H1 (cell line): ENCODE measurements at regions not wholly inside any gene's neighbourhood (a gene's known extent, or its start where the extent isn't known, plus 50 kb on each side); places are given as distances from the start of the nearest gene placed in this dataset.

ENCODE experiments used
- CEBPB ChIP-seq: IDR thresholded peaks from 2 replicates; pipeline ENCODE4 v1.6.1; 2012; ENCODE audit warnings: low read depth, low read length
- EZH2 ChIP-seq: fragments of 200-600 bp; sonication (generic); IDR thresholded peaks from 2 replicates; pipeline ENCODE4 v1.7.1; 2012; ENCODE audit warnings: low read depth, mild to moderate bottlenecking, moderate library complexity, low read length, inconsistent platforms; ENCODE audit not compliant: severe bottlenecking
- KDM1A ChIP-seq: fragments of 200-600, 300-600 bp; sonication (generic); IDR thresholded peaks from 2 replicates; pipeline ENCODE4 v1.7.1; 2016; ENCODE audit warnings: mild to moderate bottlenecking, low read length, borderline replicate concordance
- NRF1 ChIP-seq: IDR thresholded peaks from 2 replicates; pipeline ENCODE4 v1.6.1; 2011; ENCODE audit warnings: mild to moderate bottlenecking, low read depth, low read length, improper control_type of control experiment
- RAD21 ChIP-seq, 2 experiments: IDR thresholded peaks in 1 of 2; conservative IDR thresholded peaks in 1 of 2; 2 replicates each; pipeline ENCODE4 v1.6.1; 2011; ENCODE audit warnings: low read depth in 2 of 2, low read length in 2 of 2, improper control_type of control experiment in 1 of 2, inconsistent platforms in 1 of 2, mild to moderate bottlenecking in 1 of 2, moderate library complexity in 1 of 2
- RBBP5 ChIP-seq: IDR thresholded peaks from 2 replicates; pipeline ENCODE4 v1.7.1; 2012; ENCODE audit warnings: low read depth, mild to moderate bottlenecking, inconsistent platforms, low read length, moderate library complexity, borderline replicate concordance
- SAP30 ChIP-seq: fragments of 300-600 bp; sonication (generic); IDR thresholded peaks from 2 replicates; pipeline ENCODE4 v1.7.1; 2012; ENCODE audit warnings: low read length, moderate library complexity, mild to moderate bottlenecking, inconsistent platforms; ENCODE audit not compliant: insufficient read depth, insufficient replicate concordance
- TCF12 ChIP-seq: IDR thresholded peaks from 2 replicates; pipeline ENCODE4 v1.6.1; 2011; ENCODE audit warnings: low read depth, mild to moderate bottlenecking, low read length
- YY1 ChIP-seq: IDR thresholded peaks from 2 replicates; pipeline ENCODE4 v1.6.1; 2011; ENCODE audit warnings: low read depth, mild to moderate bottlenecking, low read length
- TF ChIP-seq, protein P1 (sequence below): IDR thresholded peaks from 2 replicates; pipeline ENCODE4 v1.6.1; 2012; ENCODE audit warnings: inconsistent platforms
- TF ChIP-seq, protein P2 (sequence below): fragments of 300-600 bp; sonication (generic); IDR thresholded peaks from 2 replicates; pipeline ENCODE4 v1.7.1; 2012; ENCODE audit warnings: low read length, moderate library complexity, mild to moderate bottlenecking, inconsistent platforms; ENCODE audit not compliant: insufficient replicate concordance

DNA sequence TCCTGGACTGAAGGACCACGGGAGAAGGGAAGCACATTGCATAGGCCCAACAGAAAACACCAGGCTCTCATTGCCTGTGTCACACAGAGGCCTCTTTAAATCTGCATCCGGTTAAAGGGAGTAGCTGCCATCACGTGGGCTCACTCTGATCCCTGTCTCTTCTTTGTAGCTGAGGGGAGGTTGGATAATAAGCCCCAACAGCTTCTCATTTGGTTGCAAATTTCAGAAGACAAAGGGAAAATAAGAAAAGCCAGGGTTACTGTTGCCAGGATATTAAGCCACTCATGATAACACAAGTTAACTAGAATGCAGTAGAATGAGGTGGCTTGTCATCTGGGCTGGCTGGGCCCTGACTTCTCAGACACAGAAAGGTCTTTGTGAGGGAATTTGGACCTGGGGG, 325.1 kb upstream of the ERCC4 start (continued):
- TF ChIP-seq, protein P1, sequence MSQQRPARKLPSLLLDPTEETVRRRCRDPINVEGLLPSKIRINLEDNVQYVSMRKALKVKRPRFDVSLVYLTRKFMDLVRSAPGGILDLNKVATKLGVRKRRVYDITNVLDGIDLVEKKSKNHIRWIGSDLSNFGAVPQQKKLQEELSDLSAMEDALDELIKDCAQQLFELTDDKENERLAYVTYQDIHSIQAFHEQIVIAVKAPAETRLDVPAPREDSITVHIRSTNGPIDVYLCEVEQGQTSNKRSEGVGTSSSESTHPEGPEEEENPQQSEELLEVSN = no peak; the same call in 1 of the 2 replicates
- TF ChIP-seq RBBP5 (no peak), EZH2 (no peak), SAP30 (no peak), YY1 (no peak), NRF1 (no peak), CEBPB (no peak), TCF12 (no peak), RAD21 (IDR thresholded peaks at IDR 0.05 in 1 of 2, conservative IDR thresholded peaks at IDR 0.05 in 1 of 2; ENCODE audit: low read depth in 2 of 2, low read length in 2 of 2) (no peak; a peak in 1 of 4 replicates), KDM1A (no peak)
- TF ChIP-seq, protein P2, sequence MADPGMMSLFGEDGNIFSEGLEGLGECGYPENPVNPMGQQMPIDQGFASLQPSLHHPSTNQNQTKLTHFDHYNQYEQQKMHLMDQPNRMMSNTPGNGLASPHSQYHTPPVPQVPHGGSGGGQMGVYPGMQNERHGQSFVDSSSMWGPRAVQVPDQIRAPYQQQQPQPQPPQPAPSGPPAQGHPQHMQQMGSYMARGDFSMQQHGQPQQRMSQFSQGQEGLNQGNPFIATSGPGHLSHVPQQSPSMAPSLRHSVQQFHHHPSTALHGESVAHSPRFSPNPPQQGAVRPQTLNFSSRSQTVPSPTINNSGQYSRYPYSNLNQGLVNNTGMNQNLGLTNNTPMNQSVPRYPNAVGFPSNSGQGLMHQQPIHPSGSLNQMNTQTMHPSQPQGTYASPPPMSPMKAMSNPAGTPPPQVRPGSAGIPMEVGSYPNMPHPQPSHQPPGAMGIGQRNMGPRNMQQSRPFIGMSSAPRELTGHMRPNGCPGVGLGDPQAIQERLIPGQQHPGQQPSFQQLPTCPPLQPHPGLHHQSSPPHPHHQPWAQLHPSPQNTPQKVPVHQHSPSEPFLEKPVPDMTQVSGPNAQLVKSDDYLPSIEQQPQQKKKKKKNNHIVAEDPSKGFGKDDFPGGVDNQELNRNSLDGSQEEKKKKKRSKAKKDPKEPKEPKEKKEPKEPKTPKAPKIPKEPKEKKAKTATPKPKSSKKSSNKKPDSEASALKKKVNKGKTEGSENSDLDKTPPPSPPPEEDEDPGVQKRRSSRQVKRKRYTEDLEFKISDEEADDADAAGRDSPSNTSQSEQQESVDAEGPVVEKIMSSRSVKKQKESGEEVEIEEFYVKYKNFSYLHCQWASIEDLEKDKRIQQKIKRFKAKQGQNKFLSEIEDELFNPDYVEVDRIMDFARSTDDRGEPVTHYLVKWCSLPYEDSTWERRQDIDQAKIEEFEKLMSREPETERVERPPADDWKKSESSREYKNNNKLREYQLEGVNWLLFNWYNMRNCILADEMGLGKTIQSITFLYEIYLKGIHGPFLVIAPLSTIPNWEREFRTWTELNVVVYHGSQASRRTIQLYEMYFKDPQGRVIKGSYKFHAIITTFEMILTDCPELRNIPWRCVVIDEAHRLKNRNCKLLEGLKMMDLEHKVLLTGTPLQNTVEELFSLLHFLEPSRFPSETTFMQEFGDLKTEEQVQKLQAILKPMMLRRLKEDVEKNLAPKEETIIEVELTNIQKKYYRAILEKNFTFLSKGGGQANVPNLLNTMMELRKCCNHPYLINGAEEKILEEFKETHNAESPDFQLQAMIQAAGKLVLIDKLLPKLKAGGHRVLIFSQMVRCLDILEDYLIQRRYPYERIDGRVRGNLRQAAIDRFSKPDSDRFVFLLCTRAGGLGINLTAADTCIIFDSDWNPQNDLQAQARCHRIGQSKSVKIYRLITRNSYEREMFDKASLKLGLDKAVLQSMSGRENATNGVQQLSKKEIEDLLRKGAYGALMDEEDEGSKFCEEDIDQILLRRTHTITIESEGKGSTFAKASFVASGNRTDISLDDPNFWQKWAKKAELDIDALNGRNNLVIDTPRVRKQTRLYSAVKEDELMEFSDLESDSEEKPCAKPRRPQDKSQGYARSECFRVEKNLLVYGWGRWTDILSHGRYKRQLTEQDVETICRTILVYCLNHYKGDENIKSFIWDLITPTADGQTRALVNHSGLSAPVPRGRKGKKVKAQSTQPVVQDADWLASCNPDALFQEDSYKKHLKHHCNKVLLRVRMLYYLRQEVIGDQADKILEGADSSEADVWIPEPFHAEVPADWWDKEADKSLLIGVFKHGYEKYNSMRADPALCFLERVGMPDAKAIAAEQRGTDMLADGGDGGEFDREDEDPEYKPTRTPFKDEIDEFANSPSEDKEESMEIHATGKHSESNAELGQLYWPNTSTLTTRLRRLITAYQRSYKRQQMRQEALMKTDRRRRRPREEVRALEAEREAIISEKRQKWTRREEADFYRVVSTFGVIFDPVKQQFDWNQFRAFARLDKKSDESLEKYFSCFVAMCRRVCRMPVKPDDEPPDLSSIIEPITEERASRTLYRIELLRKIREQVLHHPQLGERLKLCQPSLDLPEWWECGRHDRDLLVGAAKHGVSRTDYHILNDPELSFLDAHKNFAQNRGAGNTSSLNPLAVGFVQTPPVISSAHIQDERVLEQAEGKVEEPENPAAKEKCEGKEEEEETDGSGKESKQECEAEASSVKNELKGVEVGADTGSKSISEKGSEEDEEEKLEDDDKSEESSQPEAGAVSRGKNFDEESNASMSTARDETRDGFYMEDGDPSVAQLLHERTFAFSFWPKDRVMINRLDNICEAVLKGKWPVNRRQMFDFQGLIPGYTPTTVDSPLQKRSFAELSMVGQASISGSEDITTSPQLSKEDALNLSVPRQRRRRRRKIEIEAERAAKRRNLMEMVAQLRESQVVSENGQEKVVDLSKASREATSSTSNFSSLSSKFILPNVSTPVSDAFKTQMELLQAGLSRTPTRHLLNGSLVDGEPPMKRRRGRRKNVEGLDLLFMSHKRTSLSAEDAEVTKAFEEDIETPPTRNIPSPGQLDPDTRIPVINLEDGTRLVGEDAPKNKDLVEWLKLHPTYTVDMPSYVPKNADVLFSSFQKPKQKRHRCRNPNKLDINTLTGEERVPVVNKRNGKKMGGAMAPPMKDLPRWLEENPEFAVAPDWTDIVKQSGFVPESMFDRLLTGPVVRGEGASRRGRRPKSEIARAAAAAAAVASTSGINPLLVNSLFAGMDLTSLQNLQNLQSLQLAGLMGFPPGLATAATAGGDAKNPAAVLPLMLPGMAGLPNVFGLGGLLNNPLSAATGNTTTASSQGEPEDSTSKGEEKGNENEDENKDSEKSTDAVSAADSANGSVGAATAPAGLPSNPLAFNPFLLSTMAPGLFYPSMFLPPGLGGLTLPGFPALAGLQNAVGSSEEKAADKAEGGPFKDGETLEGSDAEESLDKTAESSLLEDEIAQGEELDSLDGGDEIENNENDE = no peak
